Inflammatory macrophage treated with lipopolysaccharide for 4 hours (primary cell): ENCODE measurements at regions not wholly inside any gene's neighbourhood (a gene's known extent, or its start where the extent isn't known, plus 50 kb on each side); places are given as distances from the start of the nearest gene placed in this dataset.
"Not testable (repeated sequence)": the region's sequence is repeated elsewhere in the genome, so short reads cannot be mapped to it uniquely, and the experiment has no call there.

Experiments used
- DNase-seq: peaks from one replicate; pipeline ENCODE4 v3.0.0-alpha.2; 2020

DNA sequence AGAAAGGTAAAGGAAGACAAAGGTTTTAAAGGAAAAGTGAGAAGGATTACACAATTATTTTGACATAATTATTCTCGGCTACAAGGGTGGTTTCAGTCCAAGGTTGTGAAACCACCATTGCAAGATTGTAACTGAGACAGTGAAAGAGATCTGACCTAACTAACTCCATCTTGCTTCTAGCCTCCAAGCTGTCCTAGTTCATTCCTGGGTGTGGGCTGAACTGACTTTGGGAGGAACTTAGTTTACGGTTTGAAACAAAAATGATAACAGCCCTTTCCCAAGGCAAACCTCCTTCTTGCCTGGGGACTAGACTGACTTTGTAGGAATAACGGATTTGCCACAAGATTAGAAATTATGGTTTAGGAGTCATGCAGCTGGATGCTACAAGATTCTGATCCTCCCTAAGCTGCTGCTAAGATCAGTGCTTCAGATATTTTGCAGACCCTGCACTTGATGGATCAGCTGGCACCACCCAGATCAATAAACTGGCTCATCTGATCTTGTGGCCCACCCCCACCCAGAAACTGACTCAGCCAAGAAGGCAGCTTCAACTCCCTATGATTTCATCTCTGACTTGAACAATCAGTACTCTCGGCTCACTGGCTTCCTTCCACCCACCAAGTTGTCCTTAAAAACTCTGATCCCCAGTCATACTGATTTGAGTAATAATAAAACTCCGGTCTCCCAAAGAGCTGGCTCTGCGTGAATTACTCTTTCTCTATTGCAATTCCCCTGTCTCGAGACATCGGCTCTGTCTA lies 57.7 kb upstream of the AADACL2 start:
- DNase-seq, result peak; percentile 10

DNA sequence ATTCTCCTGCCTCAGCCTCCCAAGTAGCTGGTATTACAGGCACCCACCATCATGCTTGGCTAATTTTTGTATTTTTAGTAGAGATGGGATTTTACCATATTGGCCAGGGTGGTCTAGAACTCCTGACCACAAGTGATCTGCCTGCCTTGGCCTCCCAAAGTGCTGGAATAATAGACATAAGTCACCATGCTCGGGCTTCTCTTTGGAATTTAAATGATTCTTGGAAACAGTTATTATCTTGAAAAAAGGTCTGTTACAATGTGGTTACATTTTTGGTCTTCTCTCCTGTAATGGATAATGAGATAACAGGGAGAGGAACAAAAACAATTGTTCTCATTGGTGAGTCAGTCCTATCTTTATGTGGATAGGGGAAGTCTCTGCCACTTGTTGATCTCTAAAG lies 59.8 kb upstream of the AADACL2 start:
- no peak for DNase-seq

DNA sequence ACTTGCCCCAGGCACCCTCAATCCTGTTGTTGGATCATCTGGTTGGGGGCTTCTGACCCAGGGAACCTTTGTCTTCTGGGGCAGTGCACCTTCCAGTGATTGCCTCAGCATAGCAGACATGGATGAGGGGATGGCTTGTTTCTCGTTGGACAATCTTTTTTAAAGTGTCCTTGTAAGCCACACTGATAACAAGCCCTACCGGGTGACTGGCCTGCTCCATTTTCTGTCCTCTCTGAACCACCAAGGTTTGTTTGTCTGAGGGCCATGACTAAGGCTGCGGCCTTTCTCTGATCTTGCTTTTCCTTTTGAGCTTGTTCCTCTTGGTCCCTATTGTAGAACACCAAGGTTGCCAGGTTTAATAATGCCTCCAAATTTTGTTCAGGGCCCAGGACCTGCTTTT lies 66.0 kb upstream of the AADACL2 start:
- DNase-seq, result not testable (repeated sequence)

DNA sequence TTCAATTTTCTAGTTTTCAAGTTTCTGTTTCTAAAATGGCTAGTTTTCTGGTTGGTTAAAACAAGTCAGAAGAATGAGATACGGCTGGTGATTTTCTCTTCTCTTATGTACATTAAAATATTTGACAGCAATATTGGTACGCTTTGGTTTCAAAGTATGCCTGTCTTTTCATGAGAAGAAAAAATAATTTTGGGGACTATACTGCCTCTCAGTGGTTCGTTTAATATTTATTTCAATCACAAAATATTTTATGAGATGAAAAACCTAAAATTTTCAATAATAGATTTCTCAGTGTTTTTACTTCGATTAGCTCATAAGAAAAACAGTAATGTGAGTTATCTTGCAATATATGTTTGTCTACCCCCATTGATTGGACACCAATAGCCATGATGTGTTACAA lies 72.8 kb upstream of the AADACL2 start:
- no peak for DNase-seq

DNA sequence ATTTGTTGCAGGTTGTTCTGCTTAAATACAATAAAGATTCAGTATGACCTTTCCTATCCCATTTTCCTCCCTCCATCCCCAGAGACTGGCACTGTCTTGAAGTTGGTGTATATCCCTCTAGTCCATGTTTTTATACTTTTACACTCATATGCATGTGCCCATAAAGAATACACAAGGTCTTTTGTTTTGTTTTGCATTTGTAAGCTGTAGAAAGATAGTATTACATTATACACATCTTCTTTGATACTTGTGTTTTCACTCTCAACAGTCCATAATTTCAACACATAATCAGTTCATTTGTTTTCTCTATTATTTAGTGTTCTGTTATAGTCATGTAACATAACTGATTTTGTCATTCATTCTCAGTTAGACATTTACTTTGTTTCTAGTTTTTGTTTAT lies 88.7 kb upstream of the AADACL2 start:
- DNase-seq, result no peak

DNA sequence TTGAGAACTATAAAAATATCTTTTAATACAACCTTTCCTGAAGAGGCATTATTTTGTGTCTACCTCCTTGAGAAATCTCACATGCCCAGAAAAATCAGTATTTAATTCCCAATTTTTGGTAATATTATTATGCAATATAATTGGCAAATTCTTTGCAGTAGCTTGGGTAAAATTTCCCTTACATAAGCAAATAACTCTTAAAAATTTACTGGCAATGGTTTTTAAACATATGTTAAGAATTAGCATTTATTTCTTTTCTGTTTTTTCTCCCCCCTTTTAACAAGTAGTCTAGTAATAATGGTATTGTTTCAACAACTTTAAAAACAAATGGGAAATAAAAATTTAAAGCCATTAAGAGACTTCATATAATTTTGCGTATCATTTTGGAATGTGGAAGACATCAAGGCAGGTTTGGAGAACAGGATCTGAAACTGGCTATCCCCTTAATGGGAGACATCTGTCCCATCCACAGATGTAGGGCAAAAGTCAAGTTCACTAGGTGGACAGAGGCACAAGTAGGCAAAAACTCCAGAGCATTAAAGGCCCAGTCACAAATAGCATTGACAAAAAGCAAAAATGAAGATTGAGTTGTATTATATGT lies 89.6 kb upstream of the AADACL2 start:
- no peak for DNase-seq

GRCh38 chr3:151639418-151639740 lies 94.3 kb upstream of the AADACL2 start:
- DNase-seq, result no peak

DNA sequence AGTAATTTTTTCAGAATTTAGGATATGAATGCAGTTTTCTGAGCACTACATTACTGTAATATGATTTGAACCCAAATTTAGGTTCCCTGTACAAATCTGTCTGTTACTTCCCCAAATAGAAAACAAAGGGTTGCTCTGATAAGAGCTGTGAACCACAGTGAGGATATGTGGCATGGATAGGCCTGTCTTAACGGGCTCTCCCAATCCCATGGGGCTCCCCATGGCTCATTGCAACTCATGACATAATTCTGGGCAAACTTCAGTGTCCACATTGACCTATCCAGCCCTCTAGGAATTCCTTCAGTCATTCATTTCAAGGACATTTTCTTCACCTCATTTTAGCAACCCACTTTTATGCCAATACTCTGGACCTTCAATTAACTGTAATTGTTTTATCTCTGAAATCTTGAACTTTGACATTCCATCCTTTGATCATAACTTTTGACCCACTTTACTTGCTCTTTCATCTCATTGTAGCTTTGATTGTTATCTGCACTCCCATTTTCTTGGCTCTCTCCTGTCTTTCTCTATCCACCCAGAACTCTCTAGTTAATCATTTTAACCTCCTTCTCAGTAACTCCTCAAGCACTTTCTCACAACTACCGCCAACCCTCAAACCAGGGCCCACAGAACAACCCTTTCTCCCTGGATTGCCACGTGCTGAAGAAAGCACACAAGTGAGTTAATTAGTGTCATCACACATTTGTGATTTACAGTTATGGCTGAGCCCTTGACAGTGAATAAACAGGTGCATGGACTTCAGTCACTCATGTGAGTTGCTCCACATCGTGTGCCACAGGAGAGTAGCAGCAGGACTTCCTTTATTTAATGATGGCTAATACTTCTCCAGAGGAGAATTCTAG lies 94.9 kb upstream of the AADACL2 start:
- no peak for DNase-seq

DNA sequence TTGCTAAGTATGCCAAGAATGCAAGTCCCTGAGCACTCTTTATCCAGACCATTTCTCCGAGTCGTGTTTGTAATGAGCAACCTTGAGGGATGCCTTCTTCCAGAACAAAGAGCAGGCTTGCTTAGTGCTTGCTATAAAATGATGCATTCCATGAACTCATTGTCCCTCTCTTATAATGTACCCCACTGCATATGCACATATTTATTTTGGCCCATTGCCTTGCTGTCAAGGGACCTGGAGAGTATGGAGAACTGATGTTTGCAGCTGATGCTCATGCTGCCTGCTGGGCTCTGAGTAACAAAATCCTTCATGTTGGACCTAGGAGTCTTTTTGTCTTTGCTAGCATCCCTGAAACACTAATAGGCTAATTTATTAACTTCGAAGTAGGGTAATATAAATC lies 97.8 kb upstream of the AADACL2 start:
- DNase-seq, result no peak

DNA sequence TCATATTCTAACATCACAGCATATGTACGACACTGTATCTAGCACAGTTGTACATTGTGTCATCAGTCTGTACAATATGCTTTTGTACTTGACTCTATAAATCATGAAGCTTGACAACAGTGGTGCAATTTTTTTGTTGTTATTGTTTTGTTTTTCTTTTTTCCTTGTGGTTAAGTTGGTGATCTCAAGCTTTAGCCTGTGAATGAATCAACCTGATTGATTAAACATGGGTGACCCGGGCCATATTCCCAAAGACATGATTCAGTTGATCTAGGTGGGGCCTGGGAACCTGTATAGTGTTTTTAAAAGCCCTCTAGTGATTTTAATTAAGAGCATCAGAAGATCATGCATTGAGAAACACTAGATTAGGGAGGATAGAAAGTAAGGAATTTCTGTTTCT lies 101.8 kb upstream of the AADACL2 start:
- no peak for DNase-seq

DNA sequence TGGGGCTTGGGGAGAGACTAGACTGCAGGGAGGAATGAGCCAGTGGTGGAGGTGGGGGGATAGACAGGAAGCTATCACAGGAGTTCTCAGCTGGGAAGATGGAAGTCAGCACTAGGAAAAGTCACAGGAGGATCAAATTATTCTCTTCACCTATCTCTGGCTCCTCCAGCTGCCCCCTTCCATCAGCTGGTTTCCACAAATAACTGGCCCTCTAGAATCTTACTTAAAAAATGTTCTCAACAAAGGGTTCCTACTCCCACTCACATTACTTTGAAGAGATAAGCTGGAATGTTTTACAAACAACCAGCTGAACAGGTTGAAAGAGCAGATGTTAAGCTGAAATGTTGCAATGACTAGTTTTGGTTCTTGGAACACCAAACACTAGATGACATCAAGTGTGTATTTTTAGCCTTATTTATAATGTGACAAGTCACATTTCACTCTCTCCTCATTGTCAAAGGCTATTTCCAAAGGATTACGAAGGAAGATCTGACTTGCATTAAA lies 102.7 kb upstream of the AADACL2 start:
- DNase-seq, result peak; percentile 67

GRCh38 chr3:151630035-151630434 lies 103.7 kb upstream of the AADACL2 start:
- DNase-seq, result no peak

DNA sequence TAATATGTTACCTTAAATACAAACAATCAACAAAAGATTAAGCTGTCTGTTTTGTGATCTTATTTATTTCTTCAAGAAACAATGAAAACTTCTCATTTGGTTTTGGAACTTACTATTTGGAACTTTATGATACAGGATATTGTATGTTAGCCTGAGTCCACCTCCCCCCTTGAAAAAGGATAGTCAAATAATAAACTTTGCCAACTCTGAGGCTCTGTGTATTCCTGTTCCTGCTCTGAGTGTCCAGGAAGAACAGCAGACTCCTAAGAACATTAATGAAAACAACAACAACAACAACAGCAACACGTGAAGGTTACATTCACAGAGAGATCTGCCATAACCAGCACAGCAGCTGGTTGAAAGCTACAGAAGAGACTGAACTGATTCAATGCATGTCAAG lies 108.1 kb upstream of the AADACL2 start:
- DNase-seq, result no peak

GRCh38 chr3:151625086-151625485 lies 108.6 kb upstream of the AADACL2 start:
- DNase-seq, result no peak

- peak; percentile 18 for DNase-seq
Measured at GRCh38 chr3:151620071-151620470, 113.7 kb upstream of the AADACL2 start.

DNA sequence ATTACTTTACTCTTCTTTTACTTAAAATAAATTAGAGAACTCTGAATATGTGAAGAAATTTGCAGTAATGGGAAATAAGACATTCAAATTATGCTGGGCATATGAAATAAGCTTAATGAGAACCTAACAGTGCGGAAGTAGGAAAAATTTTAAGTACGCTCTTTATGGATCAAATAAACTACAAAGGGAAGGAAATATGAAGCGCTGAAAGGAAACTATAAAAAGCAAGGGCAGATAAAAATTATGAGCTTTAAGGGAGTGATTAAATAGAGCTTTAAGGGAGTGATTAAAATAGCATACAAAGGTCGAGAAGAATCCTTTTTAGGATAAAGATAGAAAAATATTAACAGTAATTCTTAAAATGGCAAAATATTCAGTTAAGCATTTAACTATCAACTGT lies 118.3 kb upstream of the AADACL2 start:
- no peak for DNase-seq

GRCh38 chr3:151612115-151612514 lies 121.6 kb upstream of the AADACL2 start:
- no peak for DNase-seq

DNA sequence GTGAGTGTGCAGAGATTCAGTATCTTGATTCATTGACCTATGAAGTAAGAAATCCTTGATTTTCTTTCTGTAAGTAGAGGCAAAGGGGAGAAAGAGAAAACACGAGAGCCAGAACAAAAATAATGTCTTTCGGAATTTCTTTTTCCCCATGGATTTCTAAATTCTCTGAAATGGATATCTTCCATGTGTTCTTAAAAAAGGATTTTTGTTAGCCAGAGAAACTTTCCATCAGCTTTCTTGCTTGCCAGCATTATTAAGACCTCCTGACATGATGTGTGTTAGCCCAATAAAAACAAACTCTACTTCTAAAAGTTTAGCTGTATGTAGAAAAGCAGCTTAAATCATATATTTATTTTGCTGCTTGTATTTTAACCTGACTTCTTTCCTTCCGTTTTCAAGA lies 122.3 kb upstream of the AADACL2 start:
- DNase-seq, result no peak

DNA sequence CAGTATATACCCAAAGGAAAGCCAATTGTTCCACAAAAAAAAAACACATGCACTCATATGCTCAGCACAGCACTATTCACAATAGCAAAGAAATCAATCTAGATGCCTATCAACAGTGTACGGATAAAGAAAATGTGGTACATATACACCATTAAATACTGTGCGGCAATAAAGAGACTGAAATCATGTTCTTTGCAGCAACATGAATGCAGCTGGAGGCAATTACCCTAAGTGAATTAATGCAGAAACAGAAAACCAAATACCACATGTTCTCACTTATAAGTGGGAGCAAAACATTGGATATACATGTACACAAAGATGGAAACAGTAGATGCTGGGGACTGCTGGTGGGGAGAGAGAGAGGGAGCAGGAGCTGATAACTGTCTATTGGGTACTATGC lies 124.2 kb upstream of the AADACL2 start:
- DNase-seq, result no peak

DNA sequence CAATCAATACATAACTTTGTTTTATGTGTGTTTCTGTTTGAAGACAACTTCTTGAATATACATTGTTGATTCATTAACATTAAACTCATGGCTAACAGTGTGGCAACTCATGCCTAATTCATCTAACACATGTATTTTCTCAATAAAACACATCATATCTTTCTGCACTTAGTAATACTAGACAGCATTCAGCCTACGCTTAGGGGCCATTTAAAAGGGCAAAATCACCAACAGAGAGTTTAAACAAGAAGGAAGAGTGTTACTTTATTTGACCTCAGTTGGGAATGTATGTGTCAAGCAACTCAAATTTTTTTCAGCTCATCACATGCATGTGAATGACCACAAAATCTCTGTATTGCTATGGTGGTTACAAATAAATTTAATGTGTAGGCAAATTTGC lies 128.8 kb upstream of the AADACL2 start:
- no peak for DNase-seq

- no peak for DNase-seq
Measured at GRCh38 chr3:151600783-151601182, 132.9 kb upstream of the AADACL2 start.

GRCh38 chr3:151599103-151599672 lies 134.5 kb upstream of the AADACL2 start:
- DNase-seq, result no peak

- no peak for DNase-seq
Measured at GRCh38 chr3:151596940-151597339, 136.1 kb upstream of the IGSF10 start.

GRCh38 chr3:151593928-151594327 lies 133.1 kb upstream of the IGSF10 start:
- DNase-seq, result no peak
